Liver (tissue), 8 donors: ENCODE measurements at regions not wholly inside any gene's neighbourhood (a gene's known extent, or its start where the extent isn't known, plus 50 kb on each side); places are given as distances from the start of the nearest gene placed in this dataset.

Source experiments
- DNase-seq: peaks from one replicate; pipeline ENCODE4 v3.0.0-alpha.2; 2017; ENCODE audit warnings: low spot score
- H3K27ac ChIP-seq, 2 donors: one replicate each; pipeline ENCODE4 v1.7.0; 2013; ENCODE audit warnings: inconsistent platforms in 2 of 2, low read length in 2 of 2, control low read depth in 1 of 2, low read depth in 1 of 2, mild to moderate bottlenecking in 1 of 2
- H3K27me3 ChIP-seq, 4 donors: one replicate each; pipeline versions ENCODE4 v1.6.1 to v1.7.0; 2013; ENCODE audit warnings: low read length in 3 of 4, inconsistent platforms in 1 of 4, mild to moderate bottlenecking in 1 of 4, moderate library complexity in 1 of 4; ENCODE audit not compliant: control insufficient read depth in 4 of 4, insufficient read depth in 4 of 4
- H3K36me3 ChIP-seq, 4 donors: one replicate each; pipeline versions ENCODE4 v1.6.1 to v1.7.0; 2013; ENCODE audit warnings: low read length in 3 of 4, mild to moderate bottlenecking in 3 of 4, low read depth in 1 of 4, moderate library complexity in 1 of 4; ENCODE audit not compliant: control insufficient read depth in 4 of 4, insufficient read depth in 3 of 4
- H3K4me1 ChIP-seq, 4 donors: one replicate each; pipeline versions ENCODE4 v1.6.1 to v1.7.0; 2013; ENCODE audit warnings: low read length in 3 of 4, mild to moderate bottlenecking in 3 of 4, moderate library complexity in 1 of 4; ENCODE audit not compliant: control insufficient read depth in 4 of 4, insufficient read depth in 4 of 4
- H3K4me3 ChIP-seq, 3 donors: one replicate each; pipeline versions ENCODE4 v1.6.1 to v1.7.0; 2013; ENCODE audit warnings: low read length in 3 of 3, control low read depth in 1 of 3, low read depth in 1 of 3, mild to moderate bottlenecking in 1 of 3
- H3K9ac ChIP-seq, 2 donors: one replicate each; pipeline ENCODE4 v1.7.0; 2013; ENCODE audit warnings: low read length in 2 of 2, mild to moderate bottlenecking in 2 of 2, moderate library complexity in 2 of 2, control low read depth in 1 of 2, low read depth in 1 of 2
- H3K9me3 ChIP-seq, 4 donors: one replicate each; pipeline versions ENCODE4 v1.6.1 to v1.7.0; 2013; ENCODE audit warnings: low read length in 3 of 4; ENCODE audit not compliant: control insufficient read depth in 4 of 4
- EGR1 ChIP-seq, 2 donors: IDR thresholded peaks; 2 replicates each; pipeline ENCODE4 v1.6.1; 2016 to 2018; ENCODE audit warnings: antibody characterized with exemption in 2 of 2, low read depth in 2 of 2
- FOXA1 ChIP-seq: IDR thresholded peaks from 2 replicates; pipeline ENCODE4 v1.6.1; 2016; ENCODE audit warnings: antibody characterized with exemption
- FOXA2 ChIP-seq: IDR thresholded peaks from 2 replicates; pipeline ENCODE4 v1.6.1; 2016; ENCODE audit warnings: antibody characterized with exemption
- GABPA ChIP-seq, 2 donors: IDR thresholded peaks in 1 of 2; conservative IDR thresholded peaks in 1 of 2; 2 replicates each; pipeline ENCODE4 v1.6.1; 2016; ENCODE audit warnings: antibody characterized with exemption in 2 of 2, mild to moderate bottlenecking in 1 of 2, moderate library complexity in 1 of 2
- HNF4A ChIP-seq, 2 donors: conservative IDR thresholded peaks; 2 replicates each; pipeline ENCODE4 v1.6.1; 2016; ENCODE audit warnings: antibody characterized with exemption in 2 of 2, mild to moderate bottlenecking in 2 of 2
- HNF4G ChIP-seq: IDR thresholded peaks from 2 replicates; pipeline ENCODE4 v1.6.1; 2016; ENCODE audit warnings: antibody characterized with exemption
- JUND ChIP-seq, 2 donors: IDR thresholded peaks; 2 replicates each; pipeline ENCODE4 v1.6.1; 2016; ENCODE audit warnings: antibody characterized with exemption in 2 of 2
- NR2F2 ChIP-seq: IDR thresholded peaks from 2 replicates; pipeline ENCODE4 v1.6.1; 2016; ENCODE audit warnings: antibody characterized with exemption
- RAD21 ChIP-seq, 2 donors: IDR thresholded peaks; 2 replicates each; pipeline ENCODE4 v1.6.1; 2016; ENCODE audit warnings: antibody characterized with exemption in 2 of 2, mild to moderate bottlenecking in 2 of 2
- RXRA ChIP-seq, 2 donors: IDR thresholded peaks; 2 replicates each; pipeline ENCODE4 v1.6.1; 2017 to 2018; ENCODE audit warnings: antibody characterized with exemption in 2 of 2, mild to moderate bottlenecking in 1 of 2
- SP1 ChIP-seq: IDR thresholded peaks from 2 replicates; pipeline ENCODE4 v1.6.1; 2018; ENCODE audit warnings: antibody characterized with exemption, mild to moderate bottlenecking
- TAF1 ChIP-seq: conservative IDR thresholded peaks from 2 replicates; pipeline ENCODE4 v1.6.1; 2016; ENCODE audit warnings: antibody characterized with exemption, mild to moderate bottlenecking
- WGBS: extraction: QIAGEN DNeasy Blood & Tissue Kit; methylation state at CpG from one replicate; pipeline ENCODE4 v1.1.7; 2013; 5-methylcytosine and 5-hydroxymethylcytosine counted together
- TF ChIP-seq, protein P1 (sequence below): fragments of 150-350 bp; IDR thresholded peaks from 2 replicates; pipeline ENCODE4 v1.5.1; 2017; ENCODE audit warnings: improper control_type of control experiment, low read depth, low read length; ENCODE audit not compliant: missing input control
- TF ChIP-seq, protein P2 (sequence below): IDR thresholded peaks from 2 replicates; pipeline ENCODE4 v1.6.1; 2016; ENCODE audit warnings: antibody characterized with exemption, mild to moderate bottlenecking
- TF ChIP-seq, protein P3 (sequence below): IDR thresholded peaks from 2 replicates; pipeline ENCODE4 v1.6.1; 2016; ENCODE audit warnings: antibody characterized with exemption
- TF ChIP-seq, protein P4 (sequence below): IDR thresholded peaks from 2 replicates; pipeline ENCODE4 v1.6.1; 2016; ENCODE audit warnings: antibody characterized with exemption
- TF ChIP-seq, protein P5 (sequence below): IDR thresholded peaks from 2 replicates; pipeline ENCODE4 v1.6.1; 2016; ENCODE audit warnings: antibody characterized with exemption
- donor health status: healthy.
- donor health status: healthy.
- donor health status: healthy.
- donor health status: healthy.
- donor health status: healthy.

DNA sequence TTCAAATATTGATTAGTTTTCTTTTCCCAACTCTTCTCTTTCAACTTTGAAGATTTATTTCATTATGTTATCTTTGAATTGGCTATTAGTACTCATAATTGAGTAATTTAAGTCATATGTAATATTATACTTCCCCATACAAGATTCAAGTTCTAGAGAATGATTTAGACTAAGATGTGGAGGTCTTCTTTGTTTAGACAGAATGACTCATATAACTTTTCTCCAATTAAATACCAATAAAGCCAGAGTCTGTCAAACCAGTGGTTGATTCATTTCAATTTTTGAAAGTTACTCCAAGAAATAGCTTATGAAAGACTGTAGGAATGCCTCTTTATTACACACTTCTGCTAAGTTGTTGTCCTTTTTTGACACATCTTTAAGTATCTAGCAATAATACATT lies 115.8 kb upstream of the SLC35F3 start:
- TF ChIP-seq GABPA (IDR thresholded peaks at IDR 0.05 in 1 of 2, conservative IDR thresholded peaks at IDR 0.05 in 1 of 2) (no peak), FOXA1 (no peak), RAD21 (IDR thresholded peaks at IDR 0.05) (no peak), HNF4G (no peak), EGR1 (IDR thresholded peaks at IDR 0.05; ENCODE audit: low read depth in 2 of 2) (no peak), HNF4A (conservative IDR thresholded peaks at IDR 0.05) (no peak), FOXA2 (no peak), SP1 (no peak), RXRA (IDR thresholded peaks at IDR 0.05) (no peak), TAF1 (no peak)
- TF ChIP-seq, protein P1, sequence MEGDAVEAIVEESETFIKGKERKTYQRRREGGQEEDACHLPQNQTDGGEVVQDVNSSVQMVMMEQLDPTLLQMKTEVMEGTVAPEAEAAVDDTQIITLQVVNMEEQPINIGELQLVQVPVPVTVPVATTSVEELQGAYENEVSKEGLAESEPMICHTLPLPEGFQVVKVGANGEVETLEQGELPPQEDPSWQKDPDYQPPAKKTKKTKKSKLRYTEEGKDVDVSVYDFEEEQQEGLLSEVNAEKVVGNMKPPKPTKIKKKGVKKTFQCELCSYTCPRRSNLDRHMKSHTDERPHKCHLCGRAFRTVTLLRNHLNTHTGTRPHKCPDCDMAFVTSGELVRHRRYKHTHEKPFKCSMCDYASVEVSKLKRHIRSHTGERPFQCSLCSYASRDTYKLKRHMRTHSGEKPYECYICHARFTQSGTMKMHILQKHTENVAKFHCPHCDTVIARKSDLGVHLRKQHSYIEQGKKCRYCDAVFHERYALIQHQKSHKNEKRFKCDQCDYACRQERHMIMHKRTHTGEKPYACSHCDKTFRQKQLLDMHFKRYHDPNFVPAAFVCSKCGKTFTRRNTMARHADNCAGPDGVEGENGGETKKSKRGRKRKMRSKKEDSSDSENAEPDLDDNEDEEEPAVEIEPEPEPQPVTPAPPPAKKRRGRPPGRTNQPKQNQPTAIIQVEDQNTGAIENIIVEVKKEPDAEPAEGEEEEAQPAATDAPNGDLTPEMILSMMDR = no peak
- TF ChIP-seq, protein P2, sequence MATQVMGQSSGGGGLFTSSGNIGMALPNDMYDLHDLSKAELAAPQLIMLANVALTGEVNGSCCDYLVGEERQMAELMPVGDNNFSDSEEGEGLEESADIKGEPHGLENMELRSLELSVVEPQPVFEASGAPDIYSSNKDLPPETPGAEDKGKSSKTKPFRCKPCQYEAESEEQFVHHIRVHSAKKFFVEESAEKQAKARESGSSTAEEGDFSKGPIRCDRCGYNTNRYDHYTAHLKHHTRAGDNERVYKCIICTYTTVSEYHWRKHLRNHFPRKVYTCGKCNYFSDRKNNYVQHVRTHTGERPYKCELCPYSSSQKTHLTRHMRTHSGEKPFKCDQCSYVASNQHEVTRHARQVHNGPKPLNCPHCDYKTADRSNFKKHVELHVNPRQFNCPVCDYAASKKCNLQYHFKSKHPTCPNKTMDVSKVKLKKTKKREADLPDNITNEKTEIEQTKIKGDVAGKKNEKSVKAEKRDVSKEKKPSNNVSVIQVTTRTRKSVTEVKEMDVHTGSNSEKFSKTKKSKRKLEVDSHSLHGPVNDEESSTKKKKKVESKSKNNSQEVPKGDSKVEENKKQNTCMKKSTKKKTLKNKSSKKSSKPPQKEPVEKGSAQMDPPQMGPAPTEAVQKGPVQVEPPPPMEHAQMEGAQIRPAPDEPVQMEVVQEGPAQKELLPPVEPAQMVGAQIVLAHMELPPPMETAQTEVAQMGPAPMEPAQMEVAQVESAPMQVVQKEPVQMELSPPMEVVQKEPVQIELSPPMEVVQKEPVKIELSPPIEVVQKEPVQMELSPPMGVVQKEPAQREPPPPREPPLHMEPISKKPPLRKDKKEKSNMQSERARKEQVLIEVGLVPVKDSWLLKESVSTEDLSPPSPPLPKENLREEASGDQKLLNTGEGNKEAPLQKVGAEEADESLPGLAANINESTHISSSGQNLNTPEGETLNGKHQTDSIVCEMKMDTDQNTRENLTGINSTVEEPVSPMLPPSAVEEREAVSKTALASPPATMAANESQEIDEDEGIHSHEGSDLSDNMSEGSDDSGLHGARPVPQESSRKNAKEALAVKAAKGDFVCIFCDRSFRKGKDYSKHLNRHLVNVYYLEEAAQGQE = no peak
- TF ChIP-seq, protein P3, sequence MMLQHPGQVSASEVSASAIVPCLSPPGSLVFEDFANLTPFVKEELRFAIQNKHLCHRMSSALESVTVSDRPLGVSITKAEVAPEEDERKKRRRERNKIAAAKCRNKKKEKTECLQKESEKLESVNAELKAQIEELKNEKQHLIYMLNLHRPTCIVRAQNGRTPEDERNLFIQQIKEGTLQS = no peak
- TF ChIP-seq, protein P4, sequence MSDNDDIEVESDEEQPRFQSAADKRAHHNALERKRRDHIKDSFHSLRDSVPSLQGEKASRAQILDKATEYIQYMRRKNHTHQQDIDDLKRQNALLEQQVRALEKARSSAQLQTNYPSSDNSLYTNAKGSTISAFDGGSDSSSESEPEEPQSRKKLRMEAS = no peak
- TF ChIP-seq, protein P5, sequence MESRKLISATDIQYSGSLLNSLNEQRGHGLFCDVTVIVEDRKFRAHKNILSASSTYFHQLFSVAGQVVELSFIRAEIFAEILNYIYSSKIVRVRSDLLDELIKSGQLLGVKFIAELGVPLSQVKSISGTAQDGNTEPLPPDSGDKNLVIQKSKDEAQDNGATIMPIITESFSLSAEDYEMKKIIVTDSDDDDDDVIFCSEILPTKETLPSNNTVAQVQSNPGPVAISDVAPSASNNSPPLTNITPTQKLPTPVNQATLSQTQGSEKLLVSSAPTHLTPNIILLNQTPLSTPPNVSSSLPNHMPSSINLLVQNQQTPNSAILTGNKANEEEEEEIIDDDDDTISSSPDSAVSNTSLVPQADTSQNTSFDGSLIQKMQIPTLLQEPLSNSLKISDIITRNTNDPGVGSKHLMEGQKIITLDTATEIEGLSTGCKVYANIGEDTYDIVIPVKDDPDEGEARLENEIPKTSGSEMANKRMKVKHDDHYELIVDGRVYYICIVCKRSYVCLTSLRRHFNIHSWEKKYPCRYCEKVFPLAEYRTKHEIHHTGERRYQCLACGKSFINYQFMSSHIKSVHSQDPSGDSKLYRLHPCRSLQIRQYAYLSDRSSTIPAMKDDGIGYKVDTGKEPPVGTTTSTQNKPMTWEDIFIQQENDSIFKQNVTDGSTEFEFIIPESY = no peak
- H3K4me1 ChIP-seq = no peaks in the 10 kb centered on the region
- no peak overlapping the region for H3K4me3 ChIP-seq
- no peaks in the 10 kb centered on the region for H3K36me3 ChIP-seq
- H3K9ac ChIP-seq = no peak overlapping the region
- DNase-seq = no peak
- no peak overlapping the region for H3K27ac ChIP-seq
- H3K9me3 ChIP-seq = no peaks in the 10 kb centered on the region
- H3K27me3 ChIP-seq = no peaks in the 10 kb centered on the region

DNA sequence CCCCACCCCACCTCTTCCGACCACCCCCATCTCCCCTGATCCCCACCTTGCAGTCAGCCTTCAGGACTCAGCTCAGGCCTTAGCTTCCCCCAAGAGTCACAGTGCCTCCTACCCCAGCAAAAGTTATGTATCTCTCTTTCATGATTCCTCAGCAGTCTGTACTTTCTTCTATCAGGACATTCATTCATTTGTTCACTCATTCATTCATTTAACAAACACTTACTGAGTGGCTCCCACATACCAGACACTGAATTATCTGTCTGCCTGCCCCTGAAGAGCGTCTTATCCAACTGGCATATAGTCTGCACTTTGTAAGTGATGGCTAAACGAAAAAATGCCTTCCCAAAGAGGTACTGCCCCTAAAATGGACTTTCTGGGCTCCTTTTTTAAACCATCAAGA lies 114.4 kb upstream of the SLC35F3 start:
- no peak for DNase-seq
- H3K4me1 ChIP-seq = no peaks in the 10 kb centered on the region
- H3K4me3 ChIP-seq = no peak overlapping the region
- TF ChIP-seq EGR1 (IDR thresholded peaks at IDR 0.05; ENCODE audit: low read depth in 2 of 2) (no peak), GABPA (IDR thresholded peaks at IDR 0.05 in 1 of 2, conservative IDR thresholded peaks at IDR 0.05 in 1 of 2) (no peak), FOXA2 (no peak), HNF4A (conservative IDR thresholded peaks at IDR 0.05) (no peak), JUND (IDR thresholded peaks at IDR 0.05) (no peak), NR2F2 (no peak)
- TF ChIP-seq, protein P1 = no peak
- TF ChIP-seq, protein P4 = no peak
- TF ChIP-seq, protein P3 = no peak
- TF ChIP-seq, protein P5 = no peak
- no peak overlapping the region for H3K9ac ChIP-seq
- no peak overlapping the region for H3K27ac ChIP-seq
- no peaks in the 10 kb centered on the region for H3K27me3 ChIP-seq
- H3K9me3 ChIP-seq = no peaks in the 10 kb centered on the region
- no peaks in the 10 kb centered on the region for H3K36me3 ChIP-seq
- 72% methylated on average over 3 of the region's 3 CpGs for WGBS
